CD4-positive, alpha-beta T cell (primary cell): ENCODE measurements at regions not wholly inside any gene's neighbourhood (a gene's known extent, or its start where the extent isn't known, plus 50 kb on each side); places are given as distances from the start of the nearest gene placed in this dataset.

Experiments used
- ATAC-seq: fragments of 200-7000 bp; cut with Tn5 transposase; one replicate; pipeline ENCODE4 v1.10.0; 2022; ENCODE audit warnings: mild to moderate bottlenecking; ENCODE audit not compliant: poor library complexity
- CTCF ChIA-PET: fragments of 350-600 bp; sonication (Branson Sonifier 250); formaldehyde crosslinking; loops from one replicate; lab custom pipeline; 2021; ENCODE audit warnings: antibody characterized with exemption, inconsistent platforms; lab: Charles Lee
- POLR2A ChIA-PET: fragments of 350-600 bp; sonication (Branson Sonifier 250); formaldehyde crosslinking; loops from one replicate; lab custom pipeline; 2021; ENCODE audit warnings: antibody characterized with exemption, inconsistent platforms; lab: Charles Lee
- DNase-seq, 14 experiments: peaks; one replicate each; pipeline ENCODE4 v3.0.0-alpha.2; 2013 to 2020; ENCODE audit warnings: mixed read lengths in 2 of 14
- H3K27ac ChIP-seq, 2 donors: one replicate each; pipeline versions ENCODE4 v1.5.1 to v1.7.0; 2013; ENCODE audit warnings: low read length in 2 of 2, low read depth in 1 of 2, mild to moderate bottlenecking in 1 of 2
- H3K27me3 ChIP-seq, 2 experiments: 1 replicate in 1 of 2; 2 replicates in 1 of 2; pipeline versions ENCODE4 v1.6.1 to v1.7.0; 2013; ENCODE audit warnings: low read length in 2 of 2, control low read depth in 1 of 2, mild to moderate bottlenecking in 1 of 2, moderate library complexity in 1 of 2; ENCODE audit not compliant: insufficient read depth in 2 of 2, control insufficient read depth in 1 of 2
- H3K36me3 ChIP-seq: one replicate; pipeline ENCODE4 v1.6.1; 2013; ENCODE audit warnings: low read length, control low read depth; ENCODE audit not compliant: insufficient read depth
- H3K4me1 ChIP-seq: one replicate; pipeline ENCODE4 v1.6.1; 2013; ENCODE audit warnings: low read length, control low read depth; ENCODE audit not compliant: insufficient read depth
- H3K4me3 ChIP-seq: one replicate; pipeline ENCODE4 v1.5.1; 2013; ENCODE audit warnings: mild to moderate bottlenecking, low read length, moderate library complexity
- H3K9me3 ChIP-seq, 2 experiments: 1 replicate in 1 of 2; 2 replicates in 1 of 2; pipeline versions ENCODE4 v1.6.1 to v1.7.0; 2013; ENCODE audit warnings: low read length in 2 of 2, mild to moderate bottlenecking in 2 of 2, control low read depth in 1 of 2, moderate library complexity in 1 of 2; ENCODE audit not compliant: control insufficient read depth in 1 of 2, insufficient read depth in 1 of 2
- H3K27ac Mint-ChIP-seq: one replicate; pipeline ENCODE4 v1.8.0; 2020; ENCODE audit warnings: mixed read lengths
- H3K27me3 Mint-ChIP-seq: one replicate; pipeline ENCODE4 v1.8.0; 2021; ENCODE audit warnings: mixed read lengths
- H3K36me3 Mint-ChIP-seq: one replicate; pipeline ENCODE4 v1.8.0; 2021; ENCODE audit warnings: low read depth, mixed read lengths
- H3K4me1 Mint-ChIP-seq: one replicate; pipeline ENCODE4 v1.8.0; 2021; ENCODE audit warnings: low read depth, mixed read lengths
- H3K4me3 Mint-ChIP-seq: one replicate; pipeline ENCODE4 v1.8.0; 2020; ENCODE audit warnings: mild to moderate bottlenecking, mixed read lengths
- H3K9me3 Mint-ChIP-seq: one replicate; pipeline ENCODE4 v1.8.0; 2020; ENCODE audit warnings: mixed read lengths
- CTCF ChIP-seq: fragments of 200-600 bp; IDR thresholded peaks from one replicate; pipeline ENCODE4 v1.8.0; 2022; ENCODE audit warnings: antibody characterized with exemption, mild to moderate bottlenecking
- intact Hi-C, 2 experiments: fragments of 100-400 bp; cut with DNase I in 1 of 2; cut with micrococcal nuclease in 1 of 2; formaldehyde crosslinking; loops; one replicate each; pipeline versions ENCODE4 v1.15.1 to v1.9.0; 2023 to 2025; cut with DNase I, micrococcal nuclease

- intact Hi-C loops, result no loop called here
- Histone ChIP-seq H3K4me3 (no peak overlapping the region), H3K27me3 (no peaks in the 10 kb centered on the region), H3K9me3 (peaks cover 0 to 37% of the 10 kb centered on the region in 2 experiments), H3K4me1 (no peaks in the 10 kb centered on the region), H3K27ac (no peak overlapping the region), H3K36me3 (no peaks in the 10 kb centered on the region)
- no peak for TF ChIP-seq CTCF
- H3K9me3 Mint-ChIP-seq, result no peaks in the 10 kb centered on the region
- H3K4me3 Mint-ChIP-seq, result no peak overlapping the region
- no peak for ATAC-seq
- POLR2A ChIA-PET, result no interaction called here
- no peak for DNase-seq
- CTCF ChIA-PET, result no interaction called here
- H3K27me3 Mint-ChIP-seq, result peaks cover 22% of the 10 kb centered on the region
- no peaks in the 10 kb centered on the region for H3K4me1 Mint-ChIP-seq
- H3K36me3 Mint-ChIP-seq, result no peaks in the 10 kb centered on the region
- no peak overlapping the region for H3K27ac Mint-ChIP-seq
These were observed 985.6 kb downstream of the BRD1 start for GRCh38 chr22:48841881-48842582.

GRCh38 chr22:48840112-48840949 is 987.3 kb downstream of the BRD1 start:
- no peak for ATAC-seq
- ChIA-PET POLR2A (no interaction called here), CTCF (no interaction called here)
- no peak overlapping the region for H3K27ac Mint-ChIP-seq
- H3K4me1 ChIP-seq, result no peaks in the 10 kb centered on the region
- H3K4me3 Mint-ChIP-seq, result no peak overlapping the region
- H3K36me3 ChIP-seq, result no peaks in the 10 kb centered on the region
- intact Hi-C loops, result no loop called here
- no peaks in the 10 kb centered on the region for H3K9me3 Mint-ChIP-seq
- no peak overlapping the region for H3K27ac ChIP-seq
- H3K36me3 Mint-ChIP-seq, result no peaks in the 10 kb centered on the region
- H3K4me3 ChIP-seq, result no peak overlapping the region
- DNase-seq, result no peak
- H3K27me3 ChIP-seq, result no peaks in the 10 kb centered on the region
- H3K27me3 Mint-ChIP-seq, result peaks cover 15% of the 10 kb centered on the region
- H3K9me3 ChIP-seq, result peaks cover 0 to 54% of the 10 kb centered on the region in 2 experiments
- TF ChIP-seq CTCF, result no peak
- H3K4me1 Mint-ChIP-seq, result no peaks in the 10 kb centered on the region

GRCh38 chr22:48838846-48839730 is 988.6 kb downstream of the BRD1 start:
- Mint-ChIP-seq H3K9me3 (no peaks in the 10 kb centered on the region), H3K27ac (no peak overlapping the region), H3K4me3 (no peak overlapping the region), H3K27me3 (peaks cover 14% of the 10 kb centered on the region), H3K4me1 (no peaks in the 10 kb centered on the region), H3K36me3 (no peaks in the 10 kb centered on the region)
- no peaks in the 10 kb centered on the region for H3K36me3 ChIP-seq
- ChIA-PET CTCF (no interaction called here), POLR2A (no interaction called here)
- no peak for DNase-seq
- no peak for ATAC-seq
- no peak overlapping the region for H3K27ac ChIP-seq
- TF ChIP-seq CTCF, result no peak
- peaks cover 0 to 53% of the 10 kb centered on the region in 2 experiments for H3K9me3 ChIP-seq
- no peaks in the 10 kb centered on the region for H3K27me3 ChIP-seq
- no peaks in the 10 kb centered on the region for H3K4me1 ChIP-seq
- no peak overlapping the region for H3K4me3 ChIP-seq
- intact Hi-C loops, result no loop called here
